RWPE2 (cell line): ENCODE measurements at regions not wholly inside any gene's neighbourhood (a gene's known extent, or its start where the extent isn't known, plus 50 kb on each side); places are given as distances from the start of the nearest gene placed in this dataset.

Source experiments
- ATAC-seq: fragments of 200-7000 bp; cut with Tn5 transposase; 3 replicates; pipeline ENCODE4 v1.9.1; 2021; ENCODE audit warnings: low read depth
- DNase-seq: peaks from one replicate; pipeline ENCODE4 v3.0.0-alpha.2; 2020; ENCODE audit warnings: low spot score
- H3K27ac ChIP-seq: fragments of 450-650 bp; 2 replicates; pipeline ENCODE4 v1.5.1; 2017; ENCODE audit warnings: mild to moderate bottlenecking; ENCODE audit not compliant: poor library complexity, severe bottlenecking
- H3K27me3 ChIP-seq: fragments of 250-450 bp; sonication (Bioruptor Pico); 2 replicates; pipeline ENCODE4 v1.5.1; 2021; ENCODE audit warnings: mild to moderate bottlenecking, moderate library complexity; ENCODE audit not compliant: insufficient read depth, poor library complexity, severe bottlenecking
- H3K36me3 ChIP-seq: fragments of 250-450 bp; sonication (Bioruptor Pico); 2 replicates; pipeline ENCODE4 v1.5.1; 2020; ENCODE audit warnings: low read depth, mild to moderate bottlenecking, moderate library complexity
- H3K4me1 ChIP-seq: fragments of 250-450 bp; sonication (Bioruptor Pico); 2 replicates; pipeline ENCODE4 v1.5.1; 2021; ENCODE audit warnings: mild to moderate bottlenecking, moderate library complexity; ENCODE audit not compliant: insufficient read depth, poor library complexity, severe bottlenecking
- H3K4me3 ChIP-seq: fragments of 250-450 bp; sonication (Bioruptor Pico); 2 replicates; pipeline ENCODE4 v1.5.1; 2021; ENCODE audit warnings: mild to moderate bottlenecking, moderate library complexity; ENCODE audit not compliant: severe bottlenecking
- H3K9me3 ChIP-seq: fragments of 250-450 bp; sonication (Bioruptor Pico); 2 replicates; pipeline ENCODE4 v1.5.1; 2021; ENCODE audit warnings: mild to moderate bottlenecking, moderate library complexity; ENCODE audit not compliant: severe bottlenecking
- TF ChIP-seq, protein P1 (sequence below): fragments of 450-650 bp; IDR thresholded peaks from one replicate; pipeline ENCODE4 v1.5.1; 2017; ENCODE audit warnings: mild to moderate bottlenecking, moderate library complexity; ENCODE audit not compliant: poor library complexity, severe bottlenecking

- no peak overlapping the region for H3K27ac ChIP-seq
- TF ChIP-seq, protein P1, sequence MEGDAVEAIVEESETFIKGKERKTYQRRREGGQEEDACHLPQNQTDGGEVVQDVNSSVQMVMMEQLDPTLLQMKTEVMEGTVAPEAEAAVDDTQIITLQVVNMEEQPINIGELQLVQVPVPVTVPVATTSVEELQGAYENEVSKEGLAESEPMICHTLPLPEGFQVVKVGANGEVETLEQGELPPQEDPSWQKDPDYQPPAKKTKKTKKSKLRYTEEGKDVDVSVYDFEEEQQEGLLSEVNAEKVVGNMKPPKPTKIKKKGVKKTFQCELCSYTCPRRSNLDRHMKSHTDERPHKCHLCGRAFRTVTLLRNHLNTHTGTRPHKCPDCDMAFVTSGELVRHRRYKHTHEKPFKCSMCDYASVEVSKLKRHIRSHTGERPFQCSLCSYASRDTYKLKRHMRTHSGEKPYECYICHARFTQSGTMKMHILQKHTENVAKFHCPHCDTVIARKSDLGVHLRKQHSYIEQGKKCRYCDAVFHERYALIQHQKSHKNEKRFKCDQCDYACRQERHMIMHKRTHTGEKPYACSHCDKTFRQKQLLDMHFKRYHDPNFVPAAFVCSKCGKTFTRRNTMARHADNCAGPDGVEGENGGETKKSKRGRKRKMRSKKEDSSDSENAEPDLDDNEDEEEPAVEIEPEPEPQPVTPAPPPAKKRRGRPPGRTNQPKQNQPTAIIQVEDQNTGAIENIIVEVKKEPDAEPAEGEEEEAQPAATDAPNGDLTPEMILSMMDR, result no peak
- H3K27me3 ChIP-seq, result no peaks in the 10 kb centered on the region
- no peaks in the 10 kb centered on the region for H3K4me1 ChIP-seq
- ATAC-seq (no peak), DNase-seq (no peak)
- no peaks in the 10 kb centered on the region for H3K9me3 ChIP-seq
- H3K4me3 ChIP-seq, result no peak overlapping the region
- no peaks in the 10 kb centered on the region for H3K36me3 ChIP-seq
Measured at GRCh38 chr2:196439760-196440159, 199.8 kb upstream of the CCDC150 start.

DNA sequence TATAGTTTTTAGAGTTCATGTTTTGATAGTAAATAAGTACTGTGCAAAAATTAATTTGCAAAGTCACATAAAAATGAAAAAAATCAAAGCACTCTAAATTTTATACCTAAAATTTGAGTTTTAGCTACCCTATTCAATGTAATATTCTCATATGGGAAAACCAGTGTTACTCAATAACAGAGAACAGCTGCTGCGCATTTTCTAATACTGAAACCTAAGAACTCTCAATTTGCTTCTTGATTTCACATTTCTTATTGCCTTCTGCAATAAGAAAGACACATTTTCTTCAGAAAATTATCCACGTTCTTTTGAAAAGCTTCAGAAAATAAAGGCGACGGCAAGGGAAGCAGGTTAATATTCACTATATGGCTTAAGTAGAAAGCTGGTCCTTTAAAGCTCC, 199.1 kb upstream of the CCDC150 start:
- no peak for ATAC-seq
- no peaks in the 10 kb centered on the region for H3K4me1 ChIP-seq
- H3K9me3 ChIP-seq, result no peaks in the 10 kb centered on the region
- TF ChIP-seq, protein P1, result no peak
- H3K4me3 ChIP-seq, result no peak overlapping the region
- H3K27ac ChIP-seq, result no peak overlapping the region
- no peak for DNase-seq
- no peaks in the 10 kb centered on the region for H3K36me3 ChIP-seq
- H3K27me3 ChIP-seq, result no peaks in the 10 kb centered on the region

GRCh38 chr2:196441527-196441926, 198.0 kb upstream of the CCDC150 start:
- Histone ChIP-seq H3K4me1 (no peaks in the 10 kb centered on the region), H3K9me3 (no peaks in the 10 kb centered on the region), H3K36me3 (no peaks in the 10 kb centered on the region), H3K27ac (no peak overlapping the region), H3K4me3 (no peak overlapping the region), H3K27me3 (no peaks in the 10 kb centered on the region)
- ATAC-seq (no peak), DNase-seq (no peak)
- TF ChIP-seq, protein P1, result no peak

- Histone ChIP-seq H3K36me3 (no peaks in the 10 kb centered on the region), H3K27me3 (no peaks in the 10 kb centered on the region), H3K9me3 (no peaks in the 10 kb centered on the region), H3K4me1 (no peaks in the 10 kb centered on the region), H3K4me3 (no peak overlapping the region), H3K27ac (no peak overlapping the region)
- TF ChIP-seq, protein P1, result no peak
- DNase-seq (no peak), ATAC-seq (peak; percentile 63; the same call in 2 of the 3 replicates)
Measured at GRCh38 chr2:196442211-196442610, 197.3 kb upstream of the CCDC150 start.

DNA sequence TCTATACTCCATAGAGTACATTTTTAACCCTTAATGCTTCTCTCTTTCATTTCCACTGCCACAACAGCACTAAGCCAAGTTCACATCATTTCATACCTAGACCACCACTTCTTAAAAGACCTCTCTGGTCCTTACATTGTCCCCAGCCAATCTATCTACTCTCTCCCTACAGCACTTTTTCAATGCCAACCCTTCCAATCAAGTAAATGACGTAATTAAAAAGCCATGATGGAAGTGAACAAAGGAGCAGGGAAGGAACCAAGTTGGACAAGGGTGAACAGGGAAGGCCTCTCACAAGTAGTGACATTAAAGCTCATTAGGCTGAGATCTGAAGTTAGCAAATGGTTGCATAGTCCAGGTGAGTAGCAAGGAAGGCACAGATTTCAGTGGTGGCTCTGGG, 195.1 kb upstream of the CCDC150 start:
- H3K9me3 ChIP-seq, result no peaks in the 10 kb centered on the region
- no peaks in the 10 kb centered on the region for H3K27me3 ChIP-seq
- TF ChIP-seq, protein P1, result no peak
- H3K27ac ChIP-seq, result no peak overlapping the region
- no peaks in the 10 kb centered on the region for H3K36me3 ChIP-seq
- H3K4me1 ChIP-seq, result no peaks in the 10 kb centered on the region
- no peak overlapping the region for H3K4me3 ChIP-seq
- DNase-seq, result no peak
- no peak for ATAC-seq
